IPS-15b (cell line): ENCODE measurements at regions not wholly inside any gene's neighbourhood (a gene's known extent, or its start where the extent isn't known, plus 50 kb on each side); places are given as distances from the start of the nearest gene placed in this dataset.

Experiments
- H3K27me3 ChIP-seq: one replicate; pipeline ENCODE4 v1.6.1; 2013; ENCODE audit warnings: low read length; ENCODE audit not compliant: control insufficient read depth, insufficient read depth
- H3K36me3 ChIP-seq: one replicate; pipeline ENCODE4 v1.6.1; 2013; ENCODE audit warnings: low read length; ENCODE audit not compliant: control insufficient read depth, insufficient read depth
- H3K4me1 ChIP-seq: one replicate; pipeline ENCODE4 v1.6.1; 2013; ENCODE audit warnings: mild to moderate bottlenecking, low read length; ENCODE audit not compliant: control insufficient read depth, insufficient read depth
- H3K4me3 ChIP-seq: one replicate; pipeline ENCODE4 v1.5.1; 2013; ENCODE audit warnings: low read depth, low read length
- H3K9ac ChIP-seq: one replicate; pipeline ENCODE4 v1.6.1; 2013; ENCODE audit warnings: low read depth, mild to moderate bottlenecking, low read length
- H3K9me3 ChIP-seq: one replicate; pipeline ENCODE4 v1.6.1; 2013; ENCODE audit warnings: mild to moderate bottlenecking, low read length; ENCODE audit not compliant: control insufficient read depth, insufficient read depth

DNA sequence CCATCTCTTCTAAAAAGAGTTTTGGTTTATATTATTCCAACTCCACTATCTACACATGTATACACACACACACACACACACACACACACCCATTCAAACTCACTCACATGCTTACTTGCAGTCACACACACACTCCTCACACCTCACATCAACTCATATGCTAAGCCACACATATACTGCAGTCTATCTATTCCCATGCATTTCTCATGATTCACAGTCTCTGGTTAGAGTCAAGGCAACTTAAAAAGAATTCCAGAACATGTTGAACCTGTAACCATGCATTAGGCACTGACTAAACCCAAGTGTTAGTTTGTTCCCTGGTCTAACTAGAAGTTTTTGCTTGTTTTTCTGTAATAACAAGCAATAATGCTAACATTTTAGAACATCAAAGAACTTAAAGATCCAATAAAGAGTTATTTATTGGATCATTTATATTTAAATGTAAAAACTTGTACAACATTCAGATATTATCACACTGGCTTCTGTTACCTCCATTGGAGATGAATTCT is 931.1 kb downstream of the PLA2G4A start:
- Histone ChIP-seq H3K4me1 (no peaks in the 10 kb centered on the region), H3K36me3 (no peaks in the 10 kb centered on the region), H3K4me3 (no peak overlapping the region), H3K9me3 (no peaks in the 10 kb centered on the region), H3K9ac (no peak overlapping the region), H3K27me3 (no peaks in the 10 kb centered on the region)

DNA sequence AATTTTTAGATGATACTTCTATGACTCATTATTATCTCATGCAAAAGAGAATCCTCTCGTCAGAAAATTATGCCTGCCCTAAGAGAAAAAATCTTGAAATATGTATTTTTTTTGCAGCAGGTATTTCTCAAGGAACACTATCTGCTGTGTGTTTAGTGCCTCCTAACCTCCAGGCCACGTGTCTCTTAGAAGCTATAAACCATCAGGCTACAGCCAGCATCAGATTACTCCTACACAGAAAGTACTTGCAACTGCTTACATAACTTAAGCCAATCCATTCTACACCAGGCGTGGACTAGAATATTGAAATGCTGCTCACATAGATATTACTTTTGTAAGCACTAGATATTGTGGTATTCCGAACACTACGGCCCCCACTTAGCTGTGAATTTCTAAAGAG is 933.4 kb downstream of the PLA2G4A start:
- no peak overlapping the region for H3K9ac ChIP-seq
- no peak overlapping the region for H3K4me3 ChIP-seq
- H3K4me1 ChIP-seq, result peaks cover 3% of the 10 kb centered on the region
- no peaks in the 10 kb centered on the region for H3K36me3 ChIP-seq
- no peaks in the 10 kb centered on the region for H3K27me3 ChIP-seq
- no peaks in the 10 kb centered on the region for H3K9me3 ChIP-seq

DNA sequence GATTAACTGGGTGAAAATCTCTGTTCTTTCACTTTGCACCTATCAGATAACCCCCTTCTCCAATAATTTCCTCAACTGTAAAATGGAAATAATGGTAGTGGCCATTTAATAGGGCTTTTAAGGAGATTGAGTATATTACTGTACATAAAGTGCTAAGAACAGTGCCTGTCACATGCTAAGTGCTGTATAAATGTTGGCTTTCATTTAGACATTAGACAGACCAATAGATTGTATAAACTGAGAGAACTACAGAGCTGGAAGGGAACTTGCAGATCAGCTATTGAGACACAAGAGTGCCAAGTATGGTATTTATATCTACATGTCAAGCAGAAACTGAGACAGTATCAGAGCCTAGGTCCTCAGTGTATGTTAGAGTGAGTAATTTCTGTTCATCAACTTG is 934.7 kb downstream of the PLA2G4A start:
- Histone ChIP-seq H3K9me3 (no peaks in the 10 kb centered on the region), H3K4me1 (peaks cover 3% of the 10 kb centered on the region), H3K4me3 (no peak overlapping the region), H3K9ac (no peak overlapping the region), H3K36me3 (no peaks in the 10 kb centered on the region), H3K27me3 (no peaks in the 10 kb centered on the region)

DNA sequence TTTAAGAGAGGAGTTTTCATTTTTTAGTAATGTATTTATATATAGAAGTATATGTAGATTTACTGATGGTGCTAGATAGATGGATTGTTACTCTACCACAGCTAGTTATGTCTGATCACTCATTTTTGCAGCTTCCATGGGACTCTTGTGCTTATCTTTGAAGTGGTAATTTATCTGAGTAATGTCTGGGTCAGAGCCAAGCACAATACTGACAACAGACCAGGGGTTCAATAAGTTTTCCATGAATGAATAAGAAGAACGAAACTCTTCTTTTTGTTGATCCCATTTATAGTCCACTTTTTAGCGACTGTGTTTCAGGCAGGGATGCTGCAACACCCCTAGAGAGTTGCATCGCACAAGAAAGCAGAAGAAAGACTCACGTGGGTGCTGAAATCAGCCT is 935.2 kb downstream of the PLA2G4A start:
- Histone ChIP-seq H3K27me3 (no peaks in the 10 kb centered on the region), H3K36me3 (no peaks in the 10 kb centered on the region), H3K9me3 (no peaks in the 10 kb centered on the region), H3K4me1 (peaks cover 3% of the 10 kb centered on the region), H3K9ac (no peak overlapping the region), H3K4me3 (no peak overlapping the region)

DNA sequence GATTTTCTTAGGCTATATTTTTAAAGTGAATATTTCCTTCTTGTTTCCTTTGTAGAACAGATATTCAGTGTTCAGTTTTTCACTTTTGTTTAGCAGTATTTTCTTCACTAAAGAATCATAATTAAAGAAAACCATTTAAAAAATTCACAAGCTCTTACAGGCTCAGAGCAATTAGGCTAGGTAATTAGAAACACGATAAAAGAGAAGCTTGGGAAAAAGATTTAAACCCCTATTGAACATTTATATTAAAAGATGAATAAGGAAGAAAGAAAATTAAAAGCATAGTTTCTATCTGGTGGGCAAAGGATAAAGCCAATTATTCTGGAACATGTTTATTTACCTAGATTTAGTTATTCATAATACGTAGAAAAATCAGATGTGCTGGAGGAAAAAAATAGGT is 942.6 kb downstream of the PLA2G4A start:
- Histone ChIP-seq H3K9ac (no peak overlapping the region), H3K9me3 (no peaks in the 10 kb centered on the region), H3K36me3 (no peaks in the 10 kb centered on the region), H3K27me3 (no peaks in the 10 kb centered on the region), H3K4me3 (no peak overlapping the region), H3K4me1 (no peaks in the 10 kb centered on the region)

DNA sequence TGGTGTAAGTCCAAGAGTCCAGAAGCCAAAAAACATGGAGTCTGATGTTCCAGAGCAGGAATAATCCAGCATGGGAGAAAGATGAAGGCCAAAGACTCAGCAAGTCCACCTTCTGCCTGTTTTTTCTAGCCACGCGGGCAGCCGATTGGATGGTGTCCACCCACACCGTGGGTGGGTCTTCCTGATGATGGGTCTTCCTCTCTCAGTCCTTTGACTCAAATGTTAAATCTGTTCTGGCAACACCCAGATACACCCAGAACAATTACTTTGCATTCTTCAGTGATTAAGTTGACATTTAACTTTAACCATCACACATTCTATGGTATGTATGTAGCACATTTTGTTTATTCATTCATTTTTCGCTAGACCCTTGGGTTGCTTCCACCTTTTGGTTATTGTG is 944.4 kb downstream of the PLA2G4A start:
- no peaks in the 10 kb centered on the region for H3K4me1 ChIP-seq
- no peaks in the 10 kb centered on the region for H3K36me3 ChIP-seq
- no peak overlapping the region for H3K9ac ChIP-seq
- H3K4me3 ChIP-seq, result no peak overlapping the region
- H3K9me3 ChIP-seq, result no peaks in the 10 kb centered on the region
- H3K27me3 ChIP-seq, result no peaks in the 10 kb centered on the region

DNA sequence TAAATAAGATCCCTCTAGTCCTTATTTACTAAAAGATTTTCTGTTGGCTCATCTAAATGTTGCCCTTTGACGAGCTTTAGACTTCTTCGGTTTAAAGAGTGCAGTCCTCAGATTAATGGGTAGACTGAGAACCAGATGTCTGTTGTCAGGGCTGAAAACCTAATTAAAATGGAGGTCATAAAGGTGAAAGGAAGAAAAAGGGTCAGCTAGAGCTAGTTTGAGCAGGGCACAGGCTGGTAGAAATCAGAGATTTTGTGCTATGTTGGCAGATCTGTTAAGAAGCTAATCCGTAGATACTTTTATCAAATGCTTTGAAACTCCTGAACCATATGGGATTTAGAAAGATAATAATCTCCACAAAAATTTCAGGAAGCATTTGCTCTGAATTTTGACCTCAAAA is 959.0 kb downstream of the PLA2G4A start:
- no peaks in the 10 kb centered on the region for H3K9me3 ChIP-seq
- no peak overlapping the region for H3K4me3 ChIP-seq
- H3K9ac ChIP-seq, result no peak overlapping the region
- no peaks in the 10 kb centered on the region for H3K27me3 ChIP-seq
- H3K4me1 ChIP-seq, result no peaks in the 10 kb centered on the region
- no peaks in the 10 kb centered on the region for H3K36me3 ChIP-seq

DNA sequence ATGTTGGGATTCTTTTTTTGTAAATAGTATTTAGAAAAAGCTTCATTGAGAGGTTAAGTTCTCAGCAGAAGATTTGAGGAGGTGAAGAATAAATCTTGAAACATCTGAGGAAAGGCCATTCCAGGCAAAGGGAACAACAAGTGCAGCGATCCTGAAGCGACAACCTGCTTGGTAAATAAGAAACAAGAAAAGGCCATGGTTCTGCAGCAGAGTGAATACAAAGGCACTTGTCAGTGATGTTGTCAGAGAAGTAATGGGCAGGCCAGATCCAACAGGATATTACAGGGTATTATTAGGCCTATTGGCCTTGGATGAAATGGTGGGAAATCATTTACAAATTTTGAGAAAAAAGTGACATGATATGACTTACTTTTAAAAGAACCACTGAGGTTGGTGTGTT is 960.0 kb downstream of the PLA2G4A start:
- no peaks in the 10 kb centered on the region for H3K27me3 ChIP-seq

DNA sequence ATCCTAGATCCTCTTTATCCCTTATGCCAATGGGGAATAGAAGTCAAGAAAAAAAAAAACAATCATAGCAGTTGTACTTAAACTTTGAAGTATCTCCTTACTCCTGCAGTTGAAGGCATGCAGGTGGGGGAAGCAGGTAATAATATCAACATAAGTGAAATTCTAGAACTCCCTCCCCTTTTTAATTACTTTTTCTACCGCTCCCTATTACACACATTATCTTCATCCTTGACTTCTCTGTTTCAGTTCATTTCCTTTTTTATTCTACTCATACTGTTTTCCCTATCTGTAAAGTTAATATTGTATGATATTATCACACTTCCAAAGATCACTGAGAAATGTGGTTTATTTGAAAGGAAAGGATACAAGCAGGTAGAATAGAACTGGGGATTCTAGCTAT is 962.0 kb downstream of the PLA2G4A start:
- Histone ChIP-seq H3K27me3 (no peaks in the 10 kb centered on the region), H3K9me3 (no peaks in the 10 kb centered on the region), H3K9ac (no peak overlapping the region), H3K36me3 (no peaks in the 10 kb centered on the region), H3K4me3 (no peak overlapping the region), H3K4me1 (peaks cover 2% of the 10 kb centered on the region)

More for the DNA sequence above, 960.0 kb downstream of the PLA2G4A start:
- no peaks in the 10 kb centered on the region for H3K36me3 ChIP-seq
- H3K4me3 ChIP-seq, result no peak overlapping the region
- no peaks in the 10 kb centered on the region for H3K4me1 ChIP-seq
- no peak overlapping the region for H3K9ac ChIP-seq
- H3K9me3 ChIP-seq, result no peaks in the 10 kb centered on the region

DNA sequence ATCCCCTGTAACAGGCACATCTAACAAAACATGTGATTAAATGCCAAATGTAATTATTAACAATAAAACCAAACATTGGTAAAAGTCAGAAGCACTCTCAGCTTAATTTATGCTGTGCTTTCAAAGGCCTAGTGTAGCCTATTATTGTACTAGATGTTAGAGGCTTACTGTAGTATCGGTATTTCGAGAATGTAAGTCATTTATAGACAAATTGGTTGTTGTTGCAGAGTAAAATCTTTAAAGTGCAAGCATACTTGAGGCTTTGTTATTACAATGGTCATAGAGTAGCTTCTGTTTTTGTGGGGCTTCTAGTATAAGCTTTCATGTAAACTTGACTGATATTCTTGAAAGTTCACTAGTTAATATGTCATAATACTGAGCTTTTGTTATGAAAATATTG is 965.8 kb downstream of the PLA2G4A start:
- Histone ChIP-seq H3K36me3 (no peaks in the 10 kb centered on the region), H3K4me3 (no peak overlapping the region), H3K4me1 (peaks cover 2% of the 10 kb centered on the region), H3K27me3 (no peaks in the 10 kb centered on the region), H3K9me3 (no peaks in the 10 kb centered on the region), H3K9ac (no peak overlapping the region)

DNA sequence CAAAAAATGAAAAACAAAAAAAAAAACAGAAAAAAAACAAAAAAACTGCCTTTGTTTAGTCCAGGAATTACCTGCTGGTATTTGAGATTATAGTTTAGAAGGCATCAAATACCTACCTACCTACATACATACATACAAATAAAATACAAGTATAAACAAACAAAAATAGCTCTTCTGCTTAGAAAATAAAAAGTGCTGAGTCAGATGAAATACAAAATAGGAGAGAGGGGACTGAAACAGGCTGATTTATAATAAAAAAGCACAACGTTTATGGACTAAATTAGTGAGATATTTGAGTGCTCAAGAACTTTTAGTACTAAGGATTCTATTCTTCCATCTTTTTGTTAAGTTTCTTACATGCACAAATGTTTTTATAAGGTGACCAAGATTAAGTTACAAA is 980.8 kb downstream of the PLA2G4A start:
- Histone ChIP-seq H3K27me3 (no peaks in the 10 kb centered on the region), H3K9ac (no peak overlapping the region)

DNA sequence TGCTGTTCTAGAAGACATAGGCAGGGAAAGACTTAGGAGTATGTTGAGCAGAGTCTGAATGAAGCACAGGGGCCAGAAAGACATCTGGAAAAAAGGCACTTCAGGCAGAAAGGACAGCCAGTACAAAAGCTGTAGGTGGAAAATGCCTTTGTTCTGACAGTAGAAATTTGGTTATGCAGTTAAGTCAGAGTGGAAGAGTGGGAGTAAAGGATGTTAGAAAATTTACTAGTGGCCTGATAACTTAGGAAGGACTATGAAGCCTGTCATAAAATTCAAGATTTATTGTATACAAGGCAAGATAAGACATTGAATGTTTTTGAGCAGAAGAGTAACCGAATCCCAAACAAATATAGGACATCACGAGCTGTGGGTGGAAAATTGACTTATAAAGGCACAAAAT is 987.9 kb downstream of the PLA2G4A start:
- H3K9ac ChIP-seq, result no peak overlapping the region
- no peak overlapping the region for H3K4me3 ChIP-seq
- no peaks in the 10 kb centered on the region for H3K4me1 ChIP-seq
- H3K36me3 ChIP-seq, result no peaks in the 10 kb centered on the region
- H3K9me3 ChIP-seq, result no peaks in the 10 kb centered on the region
- H3K27me3 ChIP-seq, result no peaks in the 10 kb centered on the region

More for the DNA sequence above, 980.8 kb downstream of the PLA2G4A start:
- H3K4me3 ChIP-seq, result no peak overlapping the region
- no peaks in the 10 kb centered on the region for H3K4me1 ChIP-seq
- no peaks in the 10 kb centered on the region for H3K36me3 ChIP-seq
- no peaks in the 10 kb centered on the region for H3K9me3 ChIP-seq

DNA sequence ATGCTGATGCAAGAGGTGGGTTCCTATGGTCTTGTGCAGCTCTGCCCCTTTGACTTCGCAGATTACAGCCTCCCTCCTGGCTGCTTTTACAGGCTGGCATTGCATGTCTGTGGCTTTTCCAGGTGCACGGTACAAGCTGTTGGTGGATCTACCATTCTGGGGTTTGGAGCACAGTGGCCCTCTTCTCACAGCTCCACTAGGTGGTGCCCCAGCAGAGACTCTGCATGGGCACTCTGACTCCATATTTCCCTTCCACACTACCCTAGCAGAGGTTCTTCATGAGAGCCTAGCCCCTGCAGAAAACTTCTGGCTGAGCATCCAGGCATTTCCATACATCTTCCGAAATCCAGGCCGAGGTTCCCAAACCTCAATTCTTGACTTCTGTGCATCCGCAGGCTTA is 989.0 kb downstream of the PLA2G4A start:
- Histone ChIP-seq H3K36me3 (no peaks in the 10 kb centered on the region), H3K9me3 (no peaks in the 10 kb centered on the region), H3K9ac (no peak overlapping the region), H3K4me1 (no peaks in the 10 kb centered on the region), H3K4me3 (no peak overlapping the region), H3K27me3 (no peaks in the 10 kb centered on the region)
